ENCODE measurements at regions not wholly inside any gene's neighbourhood (a gene's known extent, or its start where the extent isn't known, plus 50 kb on each side); places are given as distances from the start of the nearest gene placed in this dataset.
"Not testable (repeated sequence)": the region's sequence is repeated elsewhere in the genome, so short reads cannot be mapped to it uniquely, and the experiment has no call there.

DNA sequence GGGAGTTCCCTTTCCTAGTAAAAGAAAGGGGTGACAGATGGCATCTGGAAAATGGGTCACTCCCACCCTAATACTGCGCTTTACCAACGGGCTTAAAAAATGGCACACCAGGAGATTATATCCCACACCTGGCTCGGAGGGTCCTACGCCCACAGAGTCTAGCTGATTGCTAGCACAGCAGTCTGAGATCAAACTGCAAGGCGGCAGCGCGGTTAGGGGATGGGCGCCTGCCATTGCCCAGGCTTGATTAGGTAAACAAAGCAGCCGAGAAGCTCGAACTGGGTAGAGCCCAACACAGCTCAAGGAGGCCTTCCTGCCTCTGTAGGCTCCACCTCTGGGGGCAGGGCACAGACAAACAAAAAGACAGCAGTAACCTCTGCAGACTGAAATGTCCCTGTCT is 1097.8 kb upstream of the CNTN5 start:
- H2AK5ac ChIP-seq (ENCODE audit: low read depth, low read length); H2AFZ ChIP-seq (replicated peaks; ENCODE audit: low read length, poor library complexity); H3K18ac ChIP-seq (ENCODE audit: low read depth, low read length); H3K14ac ChIP-seq (replicated peaks; ENCODE audit: low read depth, low read length); H2AK9ac ChIP-seq (replicated peaks; ENCODE audit: low read depth, low read length, poor library complexity); POLR2A ChIA-PET (ENCODE audit: unreplicated experiment); H3K79me1 ChIP-seq (ENCODE audit: low read depth in 1 of 2, low read length in 2 of 2); H2BK20ac ChIP-seq (ENCODE audit: low read depth, low read length); H4K5ac ChIP-seq (ENCODE audit: low read depth, low read length); H3K9me1 ChIP-seq (ENCODE audit: insufficient read depth, low read length); H3K56ac ChIP-seq (ENCODE audit: extremely low read depth, insufficient read depth, low read length); H3K27ac ChIP-seq (ENCODE audit: insufficient read depth, low read length); H3K36me3 ChIP-seq (ENCODE audit: control insufficient read depth, insufficient read depth, low read length); H2BK15ac ChIP-seq (ENCODE audit: low read depth, low read length); in situ Hi-C loops (cut with MboI; ENCODE audit: low sequenced_read_pairs); H2BK120ac ChIP-seq (ENCODE audit: low read depth, low read length); H3K27me3 ChIP-seq (ENCODE audit: control insufficient read depth, insufficient read depth, low read length); ATAC-seq (ENCODE audit: low read depth); dilution Hi-C loops (cut with HindIII; ENCODE audit: low sequenced_read_pairs, unreplicated experiment); H2BK5ac ChIP-seq (ENCODE audit: low read depth, low read length, poor library complexity, severe bottlenecking); H4K8ac ChIP-seq (ENCODE audit: low read depth in 2 of 2, low read length in 2 of 2); H3K4ac ChIP-seq (ENCODE audit: low read depth, low read length); H4K91ac ChIP-seq (ENCODE audit: insufficient read depth, low read depth, low read length); H4K20me1 ChIP-seq (ENCODE audit: insufficient read depth, low read length); H3K4me1 ChIP-seq (ENCODE audit: control insufficient read depth, insufficient read depth, low read length); BruUV-seq (replicated peaks); H3K4me2 ChIP-seq (ENCODE audit: low read depth, low read length); DNase-seq; CTCF ChIA-PET; H3K9ac ChIP-seq (ENCODE audit: low read depth, low read length); H3K23ac ChIP-seq (ENCODE audit: low read depth, low read length); H3K4me3 ChIP-seq (ENCODE audit: insufficient read depth, low read depth, low read length); intact Hi-C loops (cut with micrococcal nuclease); H3K9me3 ChIP-seq (ENCODE audit: control insufficient read depth, insufficient read depth, low read length): not testable (repeated sequence)
- no CpG with 5 or more reads among the region's 10 CpGs for WGBS, 2 experiments (ENCODE audit: extremely low coverage in 2 of 2, insufficient read length in 1 of 2)

Data from IMR-90 (cell line).